ENCODE measurements at regions not wholly inside any gene's neighbourhood (a gene's known extent, or its start where the extent isn't known, plus 50 kb on each side); places are given as distances from the start of the nearest gene placed in this dataset.

DNA sequence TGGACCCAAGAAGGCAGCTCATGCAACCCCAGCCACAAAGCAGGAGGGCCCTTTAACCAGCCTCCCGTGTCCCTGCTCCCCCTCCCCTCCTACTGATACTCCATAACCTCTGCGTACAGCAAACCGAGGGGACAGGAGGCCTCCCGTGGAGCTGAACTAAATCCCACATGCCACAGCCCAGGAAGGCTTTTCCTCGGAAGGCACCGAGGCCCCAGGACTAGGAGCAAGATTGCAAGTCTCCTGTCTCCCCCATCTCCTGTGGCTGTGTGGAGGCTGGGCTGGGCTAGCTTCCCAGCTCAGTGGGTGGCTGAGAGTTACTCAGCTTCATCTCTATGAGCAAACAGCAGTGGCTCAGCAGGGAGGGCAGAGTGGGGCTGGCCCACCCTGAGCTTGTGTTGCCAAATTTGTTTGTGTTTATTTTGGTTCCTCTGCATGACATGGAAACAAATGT, 62.7 kb upstream of the NECTIN1 start:
- Histone ChIP-seq H3K27me3 (no peaks in the 10 kb centered on the region), H3K9me3 (no peaks in the 10 kb centered on the region), H3K36me3 (no peaks in the 10 kb centered on the region), H3K4me1 (peaks cover 8% of the 10 kb centered on the region), H3K4me3 (no peak overlapping the region), H3K27ac (no peak overlapping the region)
- intact Hi-C loops (cut with DNase I): no loop called here
- DNase-seq (ENCODE audit: extremely low spot score in 2 of 2): no peak
- TF ChIP-seq POLR2AphosphoS5 (IDR thresholded peaks at IDR 0.05; ENCODE audit: insufficient read depth in 1 of 2, low read depth in 1 of 2) (no peak), POLR2A (IDR thresholded peaks at IDR 0.05) (no peak), CTCF (IDR thresholded peaks at IDR 0.05) (no peak)

DNA sequence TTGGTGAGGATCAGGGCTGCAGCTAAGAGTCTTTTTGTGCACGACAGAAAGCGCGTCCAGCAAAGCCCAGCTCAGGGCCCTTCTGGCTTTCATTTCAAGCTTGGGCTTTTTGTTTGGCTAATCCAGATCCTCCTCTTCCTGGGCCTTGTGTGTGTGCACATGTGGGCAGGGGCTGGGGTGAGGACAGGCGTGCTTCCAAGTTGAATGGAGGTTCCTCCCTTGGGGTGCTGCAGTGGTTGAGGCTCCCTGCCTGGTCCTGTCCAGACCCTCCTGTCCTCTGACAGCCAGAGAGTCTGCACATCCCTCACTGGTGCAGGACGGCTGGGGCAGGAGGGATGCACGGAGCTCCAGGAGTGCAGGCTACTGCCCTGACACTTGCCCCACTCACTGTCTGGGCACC, 62.0 kb upstream of the NECTIN1 start:
- Histone ChIP-seq H3K36me3 (no peaks in the 10 kb centered on the region), H3K4me1 (peaks cover 8% of the 10 kb centered on the region), H3K27me3 (no peaks in the 10 kb centered on the region), H3K27ac (no peak overlapping the region), H3K4me3 (no peak overlapping the region), H3K9me3 (no peaks in the 10 kb centered on the region)
- DNase-seq (ENCODE audit: extremely low spot score in 2 of 2): no peak
- TF ChIP-seq POLR2A (IDR thresholded peaks at IDR 0.05): no peak
- no peak for TF ChIP-seq POLR2AphosphoS5 (IDR thresholded peaks at IDR 0.05; ENCODE audit: insufficient read depth in 1 of 2, low read depth in 1 of 2)
- no peak for TF ChIP-seq CTCF (IDR thresholded peaks at IDR 0.05)
- intact Hi-C loops (cut with DNase I): no loop called here

- intact Hi-C loops (cut with DNase I): no loop called here
- Histone ChIP-seq H3K27ac (no peak overlapping the region), H3K27me3 (no peaks in the 10 kb centered on the region), H3K36me3 (no peaks in the 10 kb centered on the region), H3K9me3 (no peaks in the 10 kb centered on the region), H3K4me1 (peaks cover 7% of the 10 kb centered on the region), H3K4me3 (no peak overlapping the region)
- DNase-seq (ENCODE audit: extremely low spot score in 2 of 2): no peak
- no peak for TF ChIP-seq CTCF (IDR thresholded peaks at IDR 0.05)
- TF ChIP-seq POLR2AphosphoS5 (IDR thresholded peaks at IDR 0.05; ENCODE audit: insufficient read depth in 1 of 2, low read depth in 1 of 2): no peak
- no peak for TF ChIP-seq POLR2A (IDR thresholded peaks at IDR 0.05)
Observed at GRCh38 chr11:119790476-119790875, 61.5 kb upstream of the NECTIN1 start.

- no peak for DNase-seq (ENCODE audit: extremely low spot score in 2 of 2)
- H3K4me3 ChIP-seq: no peak overlapping the region
- peaks cover 1% of the 10 kb centered on the region for H3K4me1 ChIP-seq
- no peaks in the 10 kb centered on the region for H3K36me3 ChIP-seq
- H3K27ac ChIP-seq: no peak overlapping the region
- intact Hi-C loops (cut with DNase I): no loop called here
- no peaks in the 10 kb centered on the region for H3K9me3 ChIP-seq
- no peaks in the 10 kb centered on the region for H3K27me3 ChIP-seq
- TF ChIP-seq POLR2AphosphoS5 (IDR thresholded peaks at IDR 0.05; ENCODE audit: insufficient read depth in 1 of 2, low read depth in 1 of 2): no peak
- TF ChIP-seq CTCF (IDR thresholded peaks at IDR 0.05): no peak
- no peak for TF ChIP-seq POLR2A (IDR thresholded peaks at IDR 0.05)
Observed at GRCh38 chr11:119789766-119790407, 60.9 kb upstream of the NECTIN1 start.

GRCh38 chr11:119788911-119789560, 60.0 kb upstream of the NECTIN1 start:
- no peaks in the 10 kb centered on the region for H3K4me1 ChIP-seq
- DNase-seq (ENCODE audit: extremely low spot score in 2 of 2): no peak
- H3K4me3 ChIP-seq: no peak overlapping the region
- no peaks in the 10 kb centered on the region for H3K36me3 ChIP-seq
- H3K27me3 ChIP-seq: no peaks in the 10 kb centered on the region
- TF ChIP-seq POLR2AphosphoS5 (IDR thresholded peaks at IDR 0.05; ENCODE audit: insufficient read depth in 1 of 2, low read depth in 1 of 2): no peak
- no peak for TF ChIP-seq POLR2A (IDR thresholded peaks at IDR 0.05)
- TF ChIP-seq CTCF (IDR thresholded peaks at IDR 0.05): no peak
- H3K27ac ChIP-seq: no peak overlapping the region
- intact Hi-C loops (cut with DNase I): no loop called here
- no peaks in the 10 kb centered on the region for H3K9me3 ChIP-seq
